GM23338 (cell line): ENCODE measurements at regions not wholly inside any gene's neighbourhood (a gene's known extent, or its start where the extent isn't known, plus 50 kb on each side); places are given as distances from the start of the nearest gene placed in this dataset.

ENCODE experiments used
- ATAC-seq: fragments of 200-7000 bp; cut with Tn5 transposase; 3 replicates; pipeline ENCODE4 v1.9.1; 2020
- DNase-seq: peaks from one replicate; pipeline ENCODE4 v3.0.0-alpha.2; 2015; ENCODE audit warnings: low spot score
- H2AFZ ChIP-seq: fragments of 200-600 bp; sonication (generic); 2 replicates; pipeline ENCODE4 v1.8.0; 2016; ENCODE audit warnings: antibody characterized with exemption, mild to moderate bottlenecking, moderate library complexity
- H3F3A ChIP-seq: fragments of 200-600 bp; sonication (generic); replicated peaks from 2 replicates; pipeline ENCODE4 v1.8.0; 2017; ENCODE audit warnings: antibody characterized with exemption, mixed run types, low read depth
- H3K27ac ChIP-seq: fragments of 200-600 bp; sonication (generic); 2 replicates; pipeline ENCODE4 v1.6.1; 2016; ENCODE audit warnings: low read depth
- H3K27me3 ChIP-seq: fragments of 200-600 bp; sonication (generic); 2 replicates; pipeline ENCODE4 v1.8.0; 2016; ENCODE audit warnings: mild to moderate bottlenecking, mixed run types, moderate library complexity; ENCODE audit not compliant: insufficient read depth
- H3K36me3 ChIP-seq: fragments of 200-600 bp; sonication (generic); 2 replicates; pipeline ENCODE4 v1.8.0; 2016; ENCODE audit warnings: mild to moderate bottlenecking; ENCODE audit not compliant: insufficient read depth
- H3K4me1 ChIP-seq: fragments of 200-600 bp; sonication (generic); 2 replicates; pipeline ENCODE4 v1.8.0; 2016; ENCODE audit warnings: mild to moderate bottlenecking, moderate library complexity; ENCODE audit not compliant: insufficient read depth
- H3K4me2 ChIP-seq: fragments of 200-600 bp; sonication (generic); 2 replicates; pipeline ENCODE4 v1.7.1; 2017; ENCODE audit warnings: mixed run types
- H3K4me3 ChIP-seq: fragments of 200-600 bp; sonication (generic); 2 replicates; pipeline ENCODE4 v1.6.1; 2016; ENCODE audit warnings: mixed run types
- H3K79me2 ChIP-seq: fragments of 200-600 bp; sonication (generic); replicated peaks from 2 replicates; pipeline ENCODE4 v1.8.0; 2017; ENCODE audit warnings: mild to moderate bottlenecking; ENCODE audit not compliant: insufficient read depth
- H3K9me2 ChIP-seq: fragments of 200-600 bp; sonication (generic); 2 replicates; pipeline ENCODE4 v1.8.0; 2017; ENCODE audit not compliant: insufficient read depth
- H4K20me1 ChIP-seq: fragments of 200-600 bp; sonication (generic); replicated peaks from 2 replicates; pipeline ENCODE4 v1.8.0; 2017; ENCODE audit warnings: mild to moderate bottlenecking; ENCODE audit not compliant: insufficient read depth
- H3K27ac Mint-ChIP-seq: 2 replicates; pipeline ENCODE4 v1.8.0; 2020; ENCODE audit warnings: inconsistent platforms, mild to moderate bottlenecking, moderate library complexity, mixed read lengths
- H3K27me3 Mint-ChIP-seq: 3 replicates; pipeline ENCODE4 v1.8.0; 2022; ENCODE audit warnings: low read depth, mild to moderate bottlenecking, moderate library complexity, mixed read lengths, inconsistent platforms; ENCODE audit not compliant: insufficient read depth, poor library complexity
- H3K36me3 Mint-ChIP-seq: 3 replicates; pipeline ENCODE4 v1.8.0; 2021; ENCODE audit warnings: low read depth, mild to moderate bottlenecking, inconsistent platforms, moderate library complexity, mixed read lengths
- H3K4me1 Mint-ChIP-seq: 3 replicates; pipeline ENCODE4 v1.8.0; 2020; ENCODE audit warnings: mild to moderate bottlenecking, inconsistent platforms, mixed read lengths
- H3K4me3 Mint-ChIP-seq: 3 replicates; pipeline ENCODE4 v1.8.0; 2021; ENCODE audit warnings: moderate library complexity, mild to moderate bottlenecking, inconsistent platforms, mixed read lengths
- H3K9me3 Mint-ChIP-seq: 3 replicates; pipeline ENCODE4 v1.8.0; 2020; ENCODE audit warnings: moderate library complexity, mild to moderate bottlenecking, inconsistent platforms, mixed read lengths
- CREB1 ChIP-seq: fragments of 250-450 bp; sonication (Bioruptor Pico); IDR thresholded peaks from 2 replicates; pipeline ENCODE4 v1.5.0; 2020; ENCODE audit warnings: low read depth, mild to moderate bottlenecking, moderate library complexity
- EZH2 ChIP-seq: fragments of 200-600 bp; sonication (generic); IDR thresholded peaks from one replicate; pipeline ENCODE4 v1.8.0; 2017; ENCODE audit warnings: antibody characterized with exemption, mild to moderate bottlenecking, low read depth; ENCODE audit not compliant: unreplicated experiment
- EZH2phosphoT487 ChIP-seq: fragments of 200-600 bp; sonication (generic); IDR thresholded peaks from one replicate; pipeline ENCODE4 v1.8.1; 2018; ENCODE audit warnings: antibody characterized with exemption; ENCODE audit not compliant: unreplicated experiment
- JUNB ChIP-seq: IDR thresholded peaks from one replicate; pipeline ENCODE4 v1.6.1; 2016; ENCODE audit warnings: antibody characterized with exemption; ENCODE audit not compliant: unreplicated experiment
- NANOG ChIP-seq: IDR thresholded peaks from 2 replicates; pipeline ENCODE4 v1.6.1; 2016; ENCODE audit warnings: antibody characterized with exemption, borderline replicate concordance
- POLR2AphosphoS5 ChIP-seq: IDR thresholded peaks from 2 replicates; pipeline ENCODE4 v1.6.1; 2016; ENCODE audit warnings: antibody characterized with exemption, low read depth
- STAT1 ChIP-seq: IDR thresholded peaks from one replicate; pipeline ENCODE4 v1.6.1; 2016; ENCODE audit warnings: antibody characterized with exemption; ENCODE audit not compliant: unreplicated experiment
- ZNF114 ChIP-seq: fragments of 250-450 bp; sonication (Bioruptor Pico); IDR thresholded peaks from 2 replicates; pipeline ENCODE4 v1.5.0; 2020; ENCODE audit warnings: mild to moderate bottlenecking, moderate library complexity
- ZNF331 ChIP-seq: fragments of 250-450 bp; sonication (Bioruptor Pico); IDR thresholded peaks from 2 replicates; pipeline ENCODE4 v1.5.0; 2020; ENCODE audit warnings: low read depth, mild to moderate bottlenecking, moderate library complexity
- TF ChIP-seq, protein P1 (sequence below): IDR thresholded peaks from one replicate; pipeline ENCODE4 v1.6.1; 2018; ENCODE audit warnings: antibody characterized with exemption; ENCODE audit not compliant: unreplicated experiment
- TF ChIP-seq, protein P2 (sequence below), 2 experiments: fragments of 200-600 bp in 1 of 2; sonication (generic) in 1 of 2; conservative IDR thresholded peaks; 2 replicates each; pipeline versions ENCODE4 v1.5.1 to v1.6.1; 2016 to 2017; ENCODE audit warnings: antibody characterized with exemption in 2 of 2, low read depth in 2 of 2, mild to moderate bottlenecking in 2 of 2, moderate library complexity in 1 of 2
- TF ChIP-seq, protein P3 (sequence below): IDR thresholded peaks from 2 replicates; pipeline ENCODE4 v1.6.1; 2016; ENCODE audit warnings: antibody characterized with exemption
- TF ChIP-seq, protein P4 (sequence below): fragments of 250-450 bp; sonication (Bioruptor Pico); IDR thresholded peaks from 2 replicates; pipeline ENCODE4 v1.5.0; 2020; ENCODE audit warnings: mild to moderate bottlenecking, moderate library complexity

DNA sequence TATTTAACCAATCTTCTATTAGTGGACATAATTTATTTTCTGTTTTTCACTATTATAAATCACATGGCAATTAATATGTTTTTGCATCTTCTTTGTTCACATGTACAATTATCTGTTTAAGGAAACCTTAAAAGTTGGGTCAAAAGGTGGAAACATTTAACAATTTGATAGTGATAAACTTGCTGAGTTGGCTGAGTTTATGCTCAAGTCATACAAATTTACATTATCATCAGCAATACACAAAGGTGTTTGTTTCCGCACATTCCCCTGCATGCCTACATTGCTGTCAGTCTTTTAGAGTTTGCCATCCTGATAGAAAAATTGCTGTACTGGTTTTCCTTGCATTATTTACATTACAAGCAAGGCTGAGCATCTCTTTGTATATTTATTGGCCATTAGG lies 139.5 kb downstream of the KCNRG start:
- H3K27me3 ChIP-seq, result no peaks in the 10 kb centered on the region
- Mint-ChIP-seq H3K36me3 (no peaks in the 10 kb centered on the region), H3K27me3 (no peaks in the 10 kb centered on the region), H3K4me3 (no peak overlapping the region), H3K27ac (no peak overlapping the region), H3K4me1 (peaks cover 8% of the 10 kb centered on the region; the same call in 2 of the 3 replicates), H3K9me3 (no peaks in the 10 kb centered on the region)
- H2AFZ ChIP-seq, result no peak overlapping the region
- H4K20me1 ChIP-seq, result no peaks in the 10 kb centered on the region
- no peak overlapping the region for H3K4me3 ChIP-seq
- no peaks in the 10 kb centered on the region for H3K36me3 ChIP-seq
- no peak for ATAC-seq
- DNase-seq, result no peak
- no peak overlapping the region for H3K4me2 ChIP-seq
- peaks cover 9% of the 10 kb centered on the region for H3K9me2 ChIP-seq
- H3K27ac ChIP-seq, result no peak overlapping the region
- H3K4me1 ChIP-seq, result peaks cover 4% of the 10 kb centered on the region
- H3K79me2 ChIP-seq, result no peaks in the 10 kb centered on the region
- TF ChIP-seq STAT1 (no peak), NANOG (no peak), POLR2AphosphoS5 (no peak), JUNB (no peak), EZH2 (no peak), ZNF331 (CRISPR knock-in tag) (no peak), ZNF114 (no peak), EZH2phosphoT487 (no peak), CREB1 (no peak)
- TF ChIP-seq, protein P1, sequence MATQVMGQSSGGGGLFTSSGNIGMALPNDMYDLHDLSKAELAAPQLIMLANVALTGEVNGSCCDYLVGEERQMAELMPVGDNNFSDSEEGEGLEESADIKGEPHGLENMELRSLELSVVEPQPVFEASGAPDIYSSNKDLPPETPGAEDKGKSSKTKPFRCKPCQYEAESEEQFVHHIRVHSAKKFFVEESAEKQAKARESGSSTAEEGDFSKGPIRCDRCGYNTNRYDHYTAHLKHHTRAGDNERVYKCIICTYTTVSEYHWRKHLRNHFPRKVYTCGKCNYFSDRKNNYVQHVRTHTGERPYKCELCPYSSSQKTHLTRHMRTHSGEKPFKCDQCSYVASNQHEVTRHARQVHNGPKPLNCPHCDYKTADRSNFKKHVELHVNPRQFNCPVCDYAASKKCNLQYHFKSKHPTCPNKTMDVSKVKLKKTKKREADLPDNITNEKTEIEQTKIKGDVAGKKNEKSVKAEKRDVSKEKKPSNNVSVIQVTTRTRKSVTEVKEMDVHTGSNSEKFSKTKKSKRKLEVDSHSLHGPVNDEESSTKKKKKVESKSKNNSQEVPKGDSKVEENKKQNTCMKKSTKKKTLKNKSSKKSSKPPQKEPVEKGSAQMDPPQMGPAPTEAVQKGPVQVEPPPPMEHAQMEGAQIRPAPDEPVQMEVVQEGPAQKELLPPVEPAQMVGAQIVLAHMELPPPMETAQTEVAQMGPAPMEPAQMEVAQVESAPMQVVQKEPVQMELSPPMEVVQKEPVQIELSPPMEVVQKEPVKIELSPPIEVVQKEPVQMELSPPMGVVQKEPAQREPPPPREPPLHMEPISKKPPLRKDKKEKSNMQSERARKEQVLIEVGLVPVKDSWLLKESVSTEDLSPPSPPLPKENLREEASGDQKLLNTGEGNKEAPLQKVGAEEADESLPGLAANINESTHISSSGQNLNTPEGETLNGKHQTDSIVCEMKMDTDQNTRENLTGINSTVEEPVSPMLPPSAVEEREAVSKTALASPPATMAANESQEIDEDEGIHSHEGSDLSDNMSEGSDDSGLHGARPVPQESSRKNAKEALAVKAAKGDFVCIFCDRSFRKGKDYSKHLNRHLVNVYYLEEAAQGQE, result no peak
- TF ChIP-seq, protein P2, sequence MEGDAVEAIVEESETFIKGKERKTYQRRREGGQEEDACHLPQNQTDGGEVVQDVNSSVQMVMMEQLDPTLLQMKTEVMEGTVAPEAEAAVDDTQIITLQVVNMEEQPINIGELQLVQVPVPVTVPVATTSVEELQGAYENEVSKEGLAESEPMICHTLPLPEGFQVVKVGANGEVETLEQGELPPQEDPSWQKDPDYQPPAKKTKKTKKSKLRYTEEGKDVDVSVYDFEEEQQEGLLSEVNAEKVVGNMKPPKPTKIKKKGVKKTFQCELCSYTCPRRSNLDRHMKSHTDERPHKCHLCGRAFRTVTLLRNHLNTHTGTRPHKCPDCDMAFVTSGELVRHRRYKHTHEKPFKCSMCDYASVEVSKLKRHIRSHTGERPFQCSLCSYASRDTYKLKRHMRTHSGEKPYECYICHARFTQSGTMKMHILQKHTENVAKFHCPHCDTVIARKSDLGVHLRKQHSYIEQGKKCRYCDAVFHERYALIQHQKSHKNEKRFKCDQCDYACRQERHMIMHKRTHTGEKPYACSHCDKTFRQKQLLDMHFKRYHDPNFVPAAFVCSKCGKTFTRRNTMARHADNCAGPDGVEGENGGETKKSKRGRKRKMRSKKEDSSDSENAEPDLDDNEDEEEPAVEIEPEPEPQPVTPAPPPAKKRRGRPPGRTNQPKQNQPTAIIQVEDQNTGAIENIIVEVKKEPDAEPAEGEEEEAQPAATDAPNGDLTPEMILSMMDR (conservative IDR thresholded peaks at IDR 0.05; ENCODE audit: low read depth in 2 of 2), result no peak
- TF ChIP-seq, protein P3, sequence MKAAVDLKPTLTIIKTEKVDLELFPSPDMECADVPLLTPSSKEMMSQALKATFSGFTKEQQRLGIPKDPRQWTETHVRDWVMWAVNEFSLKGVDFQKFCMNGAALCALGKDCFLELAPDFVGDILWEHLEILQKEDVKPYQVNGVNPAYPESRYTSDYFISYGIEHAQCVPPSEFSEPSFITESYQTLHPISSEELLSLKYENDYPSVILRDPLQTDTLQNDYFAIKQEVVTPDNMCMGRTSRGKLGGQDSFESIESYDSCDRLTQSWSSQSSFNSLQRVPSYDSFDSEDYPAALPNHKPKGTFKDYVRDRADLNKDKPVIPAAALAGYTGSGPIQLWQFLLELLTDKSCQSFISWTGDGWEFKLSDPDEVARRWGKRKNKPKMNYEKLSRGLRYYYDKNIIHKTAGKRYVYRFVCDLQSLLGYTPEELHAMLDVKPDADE, result no peak
- TF ChIP-seq, protein P4, sequence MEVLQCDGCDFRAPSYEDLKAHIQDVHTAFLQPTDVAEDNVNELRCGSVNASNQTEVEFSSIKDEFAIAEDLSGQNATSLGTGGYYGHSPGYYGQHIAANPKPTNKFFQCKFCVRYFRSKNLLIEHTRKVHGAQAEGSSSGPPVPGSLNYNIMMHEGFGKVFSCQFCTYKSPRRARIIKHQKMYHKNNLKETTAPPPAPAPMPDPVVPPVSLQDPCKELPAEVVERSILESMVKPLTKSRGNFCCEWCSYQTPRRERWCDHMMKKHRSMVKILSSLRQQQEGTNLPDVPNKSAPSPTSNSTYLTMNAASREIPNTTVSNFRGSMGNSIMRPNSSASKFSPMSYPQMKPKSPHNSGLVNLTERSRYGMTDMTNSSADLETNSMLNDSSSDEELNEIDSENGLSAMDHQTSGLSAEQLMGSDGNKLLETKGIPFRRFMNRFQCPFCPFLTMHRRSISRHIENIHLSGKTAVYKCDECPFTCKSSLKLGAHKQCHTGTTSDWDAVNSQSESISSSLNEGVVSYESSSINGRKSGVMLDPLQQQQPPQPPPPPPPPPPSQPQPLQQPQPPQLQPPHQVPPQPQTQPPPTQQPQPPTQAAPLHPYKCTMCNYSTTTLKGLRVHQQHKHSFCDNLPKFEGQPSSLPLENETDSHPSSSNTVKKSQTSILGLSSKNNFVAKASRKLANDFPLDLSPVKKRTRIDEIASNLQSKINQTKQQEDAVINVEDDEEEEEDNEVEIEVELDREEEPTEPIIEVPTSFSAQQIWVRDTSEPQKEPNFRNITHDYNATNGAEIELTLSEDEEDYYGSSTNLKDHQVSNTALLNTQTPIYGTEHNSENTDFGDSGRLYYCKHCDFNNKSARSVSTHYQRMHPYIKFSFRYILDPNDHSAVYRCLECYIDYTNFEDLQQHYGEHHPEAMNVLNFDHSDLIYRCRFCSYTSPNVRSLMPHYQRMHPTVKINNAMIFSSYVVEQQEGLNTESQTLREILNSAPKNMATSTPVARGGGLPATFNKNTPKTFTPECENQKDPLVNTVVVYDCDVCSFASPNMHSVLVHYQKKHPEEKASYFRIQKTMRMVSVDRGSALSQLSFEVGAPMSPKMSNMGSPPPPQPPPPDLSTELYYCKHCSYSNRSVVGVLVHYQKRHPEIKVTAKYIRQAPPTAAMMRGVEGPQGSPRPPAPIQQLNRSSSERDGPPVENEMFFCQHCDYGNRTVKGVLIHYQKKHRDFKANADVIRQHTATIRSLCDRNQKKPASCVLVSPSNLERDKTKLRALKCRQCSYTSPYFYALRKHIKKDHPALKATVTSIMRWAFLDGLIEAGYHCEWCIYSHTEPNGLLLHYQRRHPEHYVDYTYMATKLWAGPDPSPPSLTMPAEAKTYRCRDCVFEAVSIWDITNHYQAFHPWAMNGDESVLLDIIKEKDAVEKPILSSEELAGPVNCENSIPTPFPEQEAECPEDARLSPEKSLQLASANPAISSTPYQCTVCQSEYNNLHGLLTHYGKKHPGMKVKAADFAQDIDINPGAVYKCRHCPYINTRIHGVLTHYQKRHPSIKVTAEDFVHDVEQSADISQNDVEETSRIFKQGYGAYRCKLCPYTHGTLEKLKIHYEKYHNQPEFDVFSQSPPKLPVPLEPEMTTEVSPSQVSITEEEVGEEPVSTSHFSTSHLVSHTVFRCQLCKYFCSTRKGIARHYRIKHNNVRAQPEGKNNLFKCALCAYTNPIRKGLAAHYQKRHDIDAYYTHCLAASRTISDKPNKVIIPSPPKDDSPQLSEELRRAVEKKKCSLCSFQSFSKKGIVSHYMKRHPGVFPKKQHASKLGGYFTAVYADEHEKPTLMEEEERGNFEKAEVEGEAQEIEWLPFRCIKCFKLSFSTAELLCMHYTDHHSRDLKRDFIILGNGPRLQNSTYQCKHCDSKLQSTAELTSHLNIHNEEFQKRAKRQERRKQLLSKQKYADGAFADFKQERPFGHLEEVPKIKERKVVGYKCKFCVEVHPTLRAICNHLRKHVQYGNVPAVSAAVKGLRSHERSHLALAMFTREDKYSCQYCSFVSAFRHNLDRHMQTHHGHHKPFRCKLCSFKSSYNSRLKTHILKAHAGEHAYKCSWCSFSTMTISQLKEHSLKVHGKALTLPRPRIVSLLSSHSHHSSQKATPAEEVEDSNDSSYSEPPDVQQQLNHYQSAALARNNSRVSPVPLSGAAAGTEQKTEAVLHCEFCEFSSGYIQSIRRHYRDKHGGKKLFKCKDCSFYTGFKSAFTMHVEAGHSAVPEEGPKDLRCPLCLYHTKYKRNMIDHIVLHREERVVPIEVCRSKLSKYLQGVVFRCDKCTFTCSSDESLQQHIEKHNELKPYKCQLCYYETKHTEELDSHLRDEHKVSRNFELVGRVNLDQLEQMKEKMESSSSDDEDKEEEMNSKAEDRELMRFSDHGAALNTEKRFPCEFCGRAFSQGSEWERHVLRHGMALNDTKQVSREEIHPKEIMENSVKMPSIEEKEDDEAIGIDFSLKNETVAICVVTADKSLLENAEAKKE (CRISPR knock-in tag), result no peak
- H3F3A ChIP-seq, result no peaks in the 10 kb centered on the region
